NCI-H128 (cell line): ENCODE measurements at regions not wholly inside any gene's neighbourhood (a gene's known extent, or its start where the extent isn't known, plus 50 kb on each side); places are given as distances from the start of the nearest gene placed in this dataset.
"Not testable (repeated sequence)": the region's sequence is repeated elsewhere in the genome, so short reads cannot be mapped to it uniquely, and the experiment has no call there.

ENCODE experiments used
- DNase-seq: peaks from one replicate; lab custom pipeline; 2025; ENCODE audit not compliant: unreplicated experiment; lab: John Stamatoyannopoulos, UW

GRCh38 chr6:4677011-4677750, 99.0 kb upstream of the CDYL start:
- DNase-seq, result no peak

- no peak for DNase-seq
These were observed 100.2 kb upstream of the CDYL start for GRCh38 chr6:4676016-4676415.

GRCh38 chr6:4675121-4675520, 101.1 kb upstream of the CDYL start:
- no peak for DNase-seq

GRCh38 chr6:4673861-4674260, 102.3 kb upstream of the CDYL start:
- DNase-seq, result no peak

- no peak for DNase-seq
These were observed 103.4 kb upstream of the CDYL start for GRCh38 chr6:4672772-4673171.

- no peak for DNase-seq
These were observed 104.6 kb upstream of the CDYL start for GRCh38 chr6:4671587-4672115.

- no peak for DNase-seq
These were observed 105.3 kb upstream of the CDYL start for GRCh38 chr6:4670824-4671409.

GRCh38 chr6:4670290-4670689, 105.9 kb upstream of the CDYL start:
- DNase-seq, result no peak

GRCh38 chr6:4668271-4669179, 107.7 kb upstream of the CDYL start:
- DNase-seq, result no peak

GRCh38 chr6:4667591-4667990, 108.6 kb upstream of the CDYL start:
- no peak for DNase-seq

GRCh38 chr6:4666886-4667513, 109.2 kb upstream of the CDYL start:
- DNase-seq, result no peak

- DNase-seq, result no peak
These were observed 110.5 kb upstream of the CDYL start for GRCh38 chr6:4665489-4666417.

GRCh38 chr6:4664911-4665310, 111.3 kb upstream of the CDYL start:
- no peak for DNase-seq

- no peak for DNase-seq
These were observed 112.0 kb upstream of the CDYL start for GRCh38 chr6:4664117-4664626.

GRCh38 chr6:4662886-4663285, 113.3 kb upstream of the CDYL start:
- no peak for DNase-seq

- DNase-seq, result no peak
These were observed 114.8 kb upstream of the CDYL start for GRCh38 chr6:4661391-4661790.

GRCh38 chr6:4660377-4661321, 115.6 kb upstream of the CDYL start:
- DNase-seq, result no peak

GRCh38 chr6:4659719-4660118, 116.5 kb upstream of the CDYL start:
- DNase-seq, result not testable (repeated sequence)

GRCh38 chr6:4658486-4658885, 117.7 kb upstream of the CDYL start:
- DNase-seq, result no peak
